ENCODE measurements at regions not wholly inside any gene's neighbourhood (a gene's known extent, or its start where the extent isn't known, plus 50 kb on each side); places are given as distances from the start of the nearest gene placed in this dataset.

DNA sequence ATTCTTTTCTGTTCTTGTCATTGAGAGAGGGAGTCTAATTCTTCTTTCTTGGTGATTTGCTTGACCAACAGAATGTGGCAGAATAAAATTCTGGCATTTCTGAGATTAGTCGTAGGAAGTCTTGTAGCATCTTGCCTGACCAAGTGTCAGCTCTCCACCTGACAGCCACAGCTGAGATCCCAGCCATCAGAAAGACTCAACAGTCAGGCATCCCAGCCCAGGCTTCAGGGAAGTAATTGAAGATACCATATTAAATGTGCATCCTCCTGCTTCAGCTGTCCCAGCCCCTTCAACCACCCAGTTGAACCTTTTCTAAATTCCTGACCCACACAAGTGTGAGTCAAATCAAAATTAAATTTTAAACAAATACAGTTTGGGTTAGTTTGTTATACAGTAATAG lies 208.3 kb downstream of the PIK3C3 start:
- no peak for DNase-seq (ENCODE audit: low read depth in 2 of 2)
- TF ChIP-seq, protein P1, sequence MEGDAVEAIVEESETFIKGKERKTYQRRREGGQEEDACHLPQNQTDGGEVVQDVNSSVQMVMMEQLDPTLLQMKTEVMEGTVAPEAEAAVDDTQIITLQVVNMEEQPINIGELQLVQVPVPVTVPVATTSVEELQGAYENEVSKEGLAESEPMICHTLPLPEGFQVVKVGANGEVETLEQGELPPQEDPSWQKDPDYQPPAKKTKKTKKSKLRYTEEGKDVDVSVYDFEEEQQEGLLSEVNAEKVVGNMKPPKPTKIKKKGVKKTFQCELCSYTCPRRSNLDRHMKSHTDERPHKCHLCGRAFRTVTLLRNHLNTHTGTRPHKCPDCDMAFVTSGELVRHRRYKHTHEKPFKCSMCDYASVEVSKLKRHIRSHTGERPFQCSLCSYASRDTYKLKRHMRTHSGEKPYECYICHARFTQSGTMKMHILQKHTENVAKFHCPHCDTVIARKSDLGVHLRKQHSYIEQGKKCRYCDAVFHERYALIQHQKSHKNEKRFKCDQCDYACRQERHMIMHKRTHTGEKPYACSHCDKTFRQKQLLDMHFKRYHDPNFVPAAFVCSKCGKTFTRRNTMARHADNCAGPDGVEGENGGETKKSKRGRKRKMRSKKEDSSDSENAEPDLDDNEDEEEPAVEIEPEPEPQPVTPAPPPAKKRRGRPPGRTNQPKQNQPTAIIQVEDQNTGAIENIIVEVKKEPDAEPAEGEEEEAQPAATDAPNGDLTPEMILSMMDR (IDR thresholded peaks at IDR 0.05; ENCODE audit: low read depth, low read length) = no peak
- no peak overlapping the region for H3K4me3 ChIP-seq (replicated peaks in 1 of 2; ENCODE audit: low read depth in 2 of 2, low read length in 2 of 2)

DNA sequence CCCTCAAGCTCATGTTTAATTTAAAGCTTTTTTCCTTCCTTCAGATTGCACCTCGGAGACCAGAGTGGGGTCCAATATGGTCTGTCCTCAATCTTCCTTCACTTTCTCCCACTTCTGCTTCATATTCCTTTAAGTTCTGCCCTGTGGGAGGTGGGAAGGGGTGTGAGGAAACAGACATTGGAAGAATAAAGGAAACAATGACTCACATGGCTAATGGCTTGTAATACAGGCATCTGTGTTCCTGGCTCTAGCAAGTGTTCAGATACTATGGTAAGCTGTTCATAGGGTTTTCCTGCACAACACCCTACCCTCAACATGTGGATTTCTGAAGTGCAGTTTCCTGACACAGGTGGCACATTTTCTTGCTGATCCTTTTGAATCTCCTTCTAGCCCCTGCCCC lies 209.5 kb downstream of the PIK3C3 start:
- H3K4me3 ChIP-seq (replicated peaks in 1 of 2; ENCODE audit: low read depth in 2 of 2, low read length in 2 of 2) = no peak overlapping the region
- TF ChIP-seq, protein P1 (IDR thresholded peaks at IDR 0.05; ENCODE audit: low read depth, low read length) = no peak
- DNase-seq (ENCODE audit: low read depth in 2 of 2) = peak in 1 of 2 donors; percentile 9

DNA sequence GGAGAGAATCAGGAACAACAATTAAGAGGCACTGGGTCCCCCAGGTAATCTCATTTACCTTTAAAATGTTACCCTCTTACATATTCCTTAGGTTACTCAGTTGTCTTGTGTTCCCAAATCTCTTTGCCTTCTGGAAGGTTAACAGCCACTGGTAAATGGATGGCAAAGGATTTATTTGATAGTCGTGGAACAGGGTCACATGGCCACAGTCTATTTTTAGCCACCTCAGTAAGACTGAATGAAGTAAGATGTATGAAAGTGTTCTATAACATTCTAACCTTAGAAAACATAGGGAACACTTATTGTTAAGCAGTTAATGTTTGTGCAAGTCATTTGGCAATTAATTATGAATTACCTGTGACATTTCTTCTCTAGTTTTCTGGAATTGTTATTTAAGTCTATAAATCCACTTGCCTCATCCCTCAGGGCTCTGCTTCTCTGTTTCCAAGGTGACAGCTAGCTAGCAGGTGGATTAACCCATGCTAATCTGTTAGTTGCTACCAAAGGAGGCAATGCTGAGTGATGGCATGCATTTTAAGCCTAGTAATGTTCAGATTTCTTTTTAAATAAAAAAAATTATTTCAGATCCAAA lies 211.0 kb downstream of the PIK3C3 start:
- no peak for DNase-seq (ENCODE audit: low read depth in 2 of 2)
- H3K4me3 ChIP-seq (replicated peaks in 1 of 2; ENCODE audit: low read depth in 2 of 2, low read length in 2 of 2) = no peak overlapping the region
- TF ChIP-seq, protein P1 (IDR thresholded peaks at IDR 0.05; ENCODE audit: low read depth, low read length) = no peak

DNA sequence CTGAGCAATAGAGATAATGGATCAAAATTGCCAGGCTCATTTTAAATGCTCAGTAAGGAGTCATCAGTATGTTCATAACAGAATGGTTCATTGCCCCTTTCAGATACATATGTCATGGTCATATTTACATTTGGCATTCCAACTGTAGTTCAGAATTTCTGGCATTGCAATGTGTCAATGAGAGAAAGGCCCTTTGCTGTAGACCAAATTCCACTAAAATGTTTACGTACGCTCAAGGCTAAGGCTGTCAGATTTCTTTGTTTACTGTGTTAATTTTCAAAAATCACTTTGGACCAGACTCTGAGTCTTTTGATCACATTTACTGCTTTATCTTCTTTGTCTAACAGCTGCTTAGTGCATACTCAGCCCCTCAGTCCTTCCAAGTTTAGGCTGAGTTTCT lies 213.5 kb downstream of the PIK3C3 start:
- DNase-seq (ENCODE audit: low read depth in 2 of 2) = no peak
- H3K4me3 ChIP-seq (replicated peaks in 1 of 2; ENCODE audit: low read depth in 2 of 2, low read length in 2 of 2) = no peak overlapping the region
- TF ChIP-seq, protein P1 (IDR thresholded peaks at IDR 0.05; ENCODE audit: low read depth, low read length) = no peak

DNA sequence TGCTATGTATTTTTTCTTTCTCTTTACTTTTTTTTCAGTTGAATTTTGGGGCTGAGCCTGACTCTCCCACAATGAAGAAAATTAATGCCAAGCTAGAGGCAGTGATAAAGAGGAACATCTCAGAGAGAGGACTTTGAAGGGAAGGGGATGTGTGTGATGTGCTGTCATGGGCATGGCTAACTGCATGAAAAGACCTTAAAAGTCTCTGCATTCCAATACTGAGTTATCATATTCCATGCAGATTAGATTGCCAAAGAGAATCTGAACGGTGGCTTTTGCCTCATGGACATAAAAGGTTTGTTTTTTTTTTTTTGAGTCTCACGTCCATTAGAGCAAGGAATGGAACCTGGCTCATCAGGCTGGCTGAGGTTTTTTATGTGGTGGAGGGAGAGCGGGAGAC lies 213.9 kb downstream of the PIK3C3 start:
- DNase-seq (ENCODE audit: low read depth in 2 of 2) = no peak
- TF ChIP-seq, protein P1 (IDR thresholded peaks at IDR 0.05; ENCODE audit: low read depth, low read length) = no peak
- no peak overlapping the region for H3K4me3 ChIP-seq (replicated peaks in 1 of 2; ENCODE audit: low read depth in 2 of 2, low read length in 2 of 2)

DNA sequence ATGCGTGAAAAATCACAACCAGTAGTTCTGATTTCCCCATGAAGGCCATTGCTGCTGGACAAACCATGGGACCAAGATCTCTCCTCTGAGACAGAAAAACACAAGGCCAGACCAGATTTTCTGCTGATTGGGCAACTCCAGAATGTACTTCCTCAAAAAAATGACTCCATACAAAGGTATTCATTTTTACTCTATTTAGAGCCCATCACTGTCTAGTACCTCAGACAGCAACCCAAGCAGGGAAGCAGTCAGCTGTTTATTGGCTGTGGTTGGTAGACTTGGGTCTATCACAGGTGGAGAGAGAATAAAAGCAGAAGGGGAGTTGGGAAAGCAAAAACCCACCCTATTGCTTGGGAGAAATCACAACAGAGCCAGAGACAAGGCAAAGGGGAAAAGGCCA lies 219.9 kb downstream of the PIK3C3 start:
- TF ChIP-seq, protein P1 (IDR thresholded peaks at IDR 0.05; ENCODE audit: low read depth, low read length) = no peak
- peak in 1 of 2 donors; percentile 39 for DNase-seq (ENCODE audit: low read depth in 2 of 2)

DNA sequence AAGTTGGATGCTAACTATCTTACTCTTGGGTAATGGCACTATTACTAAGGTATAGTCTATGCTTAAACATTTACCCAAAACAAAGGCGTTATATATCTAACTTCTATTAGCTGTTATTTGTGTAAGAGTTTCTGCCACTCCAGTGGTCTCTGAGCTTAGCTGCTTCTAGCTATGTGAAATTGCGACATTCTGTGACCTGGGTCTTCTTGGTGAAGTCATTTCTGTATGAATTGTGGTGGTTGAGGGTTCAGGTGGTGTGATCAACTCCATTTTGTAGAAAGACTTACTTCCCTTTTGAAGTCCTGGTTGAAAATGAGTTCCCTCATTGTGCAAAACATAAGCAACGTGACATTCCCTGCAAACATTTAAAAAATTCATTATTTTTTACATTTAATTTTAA lies 221.6 kb downstream of the PIK3C3 start:
- TF ChIP-seq, protein P1 (IDR thresholded peaks at IDR 0.05; ENCODE audit: low read depth, low read length) = no peak
- no peak overlapping the region for H3K4me3 ChIP-seq (replicated peaks in 1 of 2; ENCODE audit: low read depth in 2 of 2, low read length in 2 of 2)
- DNase-seq (ENCODE audit: low read depth in 2 of 2) = no peak

More for the DNA sequence above, 219.9 kb downstream of the PIK3C3 start:
- H3K4me3 ChIP-seq (replicated peaks in 1 of 2; ENCODE audit: low read depth in 2 of 2, low read length in 2 of 2) = no peak overlapping the region
